WERI-Rb-1 (cell line): ENCODE measurements at regions not wholly inside any gene's neighbourhood (a gene's known extent, or its start where the extent isn't known, plus 50 kb on each side); places are given as distances from the start of the nearest gene placed in this dataset.

Source experiments
- DNase-seq: peaks from one replicate; pipeline ENCODE4 v3.0.0-alpha.2; 2020
- H3K27ac ChIP-seq: fragments of 250-450 bp; sonication (Bioruptor Pico); 2 replicates; pipeline ENCODE4 v1.5.1; 2020; ENCODE audit warnings: mild to moderate bottlenecking, moderate library complexity
- H3K27me3 ChIP-seq: fragments of 250-450 bp; sonication (Bioruptor Pico); 2 replicates; pipeline ENCODE4 v1.5.1; 2021; ENCODE audit warnings: mild to moderate bottlenecking, low read depth, moderate library complexity; ENCODE audit not compliant: insufficient read depth, severe bottlenecking
- H3K36me3 ChIP-seq: fragments of 250-450 bp; sonication (Bioruptor Pico); 2 replicates; pipeline ENCODE4 v1.5.1; 2020; ENCODE audit warnings: mild to moderate bottlenecking, moderate library complexity
- H3K4me3 ChIP-seq: 2 replicates; pipeline ENCODE4 v1.5.1; 2011; ENCODE audit warnings: low read depth, mild to moderate bottlenecking, control low read depth, low read length
- H3K9me3 ChIP-seq: fragments of 250-450 bp; sonication (Bioruptor Pico); 2 replicates; pipeline ENCODE4 v1.5.1; 2021; ENCODE audit warnings: mild to moderate bottlenecking, moderate library complexity; ENCODE audit not compliant: severe bottlenecking
- CTCF ChIP-seq: IDR thresholded peaks from 2 replicates; pipeline ENCODE4 v1.5.1; 2011; ENCODE audit warnings: low read depth, mild to moderate bottlenecking, control low read depth, inconsistent platforms, low read length

- DNase-seq, result no peak
- H3K27me3 ChIP-seq, result no peaks in the 10 kb centered on the region
- no peaks in the 10 kb centered on the region for H3K36me3 ChIP-seq
- no peak overlapping the region for H3K27ac ChIP-seq
- no peak overlapping the region for H3K4me3 ChIP-seq
- no peaks in the 10 kb centered on the region for H3K9me3 ChIP-seq
- no peak for TF ChIP-seq CTCF
These were observed 165.7 kb upstream of the KCNJ3 start for GRCh38 chr2:154532763-154533162.

- Histone ChIP-seq H3K27ac (no peak overlapping the region), H3K27me3 (no peaks in the 10 kb centered on the region), H3K4me3 (no peak overlapping the region), H3K9me3 (no peaks in the 10 kb centered on the region), H3K36me3 (no peaks in the 10 kb centered on the region)
- no peak for DNase-seq
- TF ChIP-seq CTCF, result no peak
These were observed 165.1 kb upstream of the KCNJ3 start for GRCh38 chr2:154533300-154533940.

GRCh38 chr2:154537024-154537423 is 161.5 kb upstream of the KCNJ3 start:
- no peak for TF ChIP-seq CTCF
- Histone ChIP-seq H3K4me3 (no peak overlapping the region), H3K36me3 (no peaks in the 10 kb centered on the region), H3K9me3 (no peaks in the 10 kb centered on the region), H3K27ac (no peak overlapping the region), H3K27me3 (no peaks in the 10 kb centered on the region)
- DNase-seq, result no peak

- no peaks in the 10 kb centered on the region for H3K27me3 ChIP-seq
- TF ChIP-seq CTCF, result no peak
- no peak overlapping the region for H3K27ac ChIP-seq
- DNase-seq, result no peak
- H3K9me3 ChIP-seq, result no peaks in the 10 kb centered on the region
- H3K4me3 ChIP-seq, result no peak overlapping the region
- no peaks in the 10 kb centered on the region for H3K36me3 ChIP-seq
These were observed 160.5 kb upstream of the KCNJ3 start for GRCh38 chr2:154537843-154538450.

GRCh38 chr2:154546341-154546740 is 152.2 kb upstream of the KCNJ3 start:
- DNase-seq, result no peak
- no peaks in the 10 kb centered on the region for H3K9me3 ChIP-seq
- TF ChIP-seq CTCF, result no peak
- H3K36me3 ChIP-seq, result no peaks in the 10 kb centered on the region
- no peak overlapping the region for H3K4me3 ChIP-seq
- H3K27me3 ChIP-seq, result no peaks in the 10 kb centered on the region
- H3K27ac ChIP-seq, result no peak overlapping the region

- Histone ChIP-seq H3K27me3 (no peaks in the 10 kb centered on the region), H3K9me3 (no peaks in the 10 kb centered on the region), H3K27ac (no peak overlapping the region), H3K4me3 (no peak overlapping the region), H3K36me3 (no peaks in the 10 kb centered on the region)
- no peak for TF ChIP-seq CTCF
- DNase-seq, result no peak
These were observed 148.6 kb upstream of the KCNJ3 start for GRCh38 chr2:154549869-154550268.
